Lung (tissue), 11 donors: ENCODE measurements at regions not wholly inside any gene's neighbourhood (a gene's known extent, or its start where the extent isn't known, plus 50 kb on each side); places are given as distances from the start of the nearest gene placed in this dataset.

Experiments used
- ATAC-seq: fragments of 200-7000 bp; cut with Tn5 transposase; one replicate; pipeline ENCODE4 v1.9.1; 2020; ENCODE audit warnings: moderate number of reproducible peaks; ENCODE audit not compliant: insufficient read depth, low FRiP score
- DNase-seq, 3 donors: peaks; one replicate each; pipeline ENCODE4 v3.0.0-alpha.2; 2013 to 2017
- H3K27ac ChIP-seq, 2 donors: one replicate each; pipeline ENCODE4 v1.5.1; 2013; ENCODE audit warnings: mild to moderate bottlenecking in 2 of 2, moderate library complexity in 2 of 2, control low read depth in 1 of 2, inconsistent platforms in 1 of 2, low read depth in 1 of 2, low read length in 1 of 2
- H3K27me3 ChIP-seq, 3 donors: one replicate each; pipeline ENCODE4 v1.5.1; 2013; ENCODE audit warnings: low read length in 2 of 3; ENCODE audit not compliant: control insufficient read depth in 3 of 3, insufficient read depth in 3 of 3
- H3K36me3 ChIP-seq, 4 donors: one replicate each; pipeline ENCODE4 v1.5.1; 2013; ENCODE audit warnings: low read length in 4 of 4, mild to moderate bottlenecking in 1 of 4, moderate library complexity in 1 of 4; ENCODE audit not compliant: control insufficient read depth in 4 of 4, insufficient read depth in 4 of 4
- H3K4me1 ChIP-seq, 5 donors: one replicate each; pipeline ENCODE4 v1.5.1; 2013; ENCODE audit warnings: low read length in 5 of 5, mild to moderate bottlenecking in 2 of 5, moderate library complexity in 1 of 5; ENCODE audit not compliant: control insufficient read depth in 5 of 5, insufficient read depth in 5 of 5
- H3K4me3 ChIP-seq: one replicate; pipeline ENCODE4 v1.5.1; 2013; ENCODE audit warnings: mild to moderate bottlenecking, control low read depth, moderate library complexity
- H3K9ac ChIP-seq, 2 donors: one replicate each; pipeline ENCODE4 v1.5.1; 2013; ENCODE audit warnings: low read length in 2 of 2, control low read depth in 1 of 2; ENCODE audit not compliant: insufficient read depth in 1 of 2
- H3K9me3 ChIP-seq, 4 donors: one replicate each; pipeline ENCODE4 v1.5.1; 2013; ENCODE audit warnings: low read length in 3 of 4, mild to moderate bottlenecking in 1 of 4, moderate library complexity in 1 of 4; ENCODE audit not compliant: control insufficient read depth in 4 of 4, insufficient read depth in 3 of 4
- CTCF ChIP-seq: IDR thresholded peaks from 2 replicates; pipeline ENCODE4 v1.5.1; 2012; ENCODE audit warnings: mild to moderate bottlenecking; ENCODE audit errors: control extremely low read depth, extremely low read depth
- WGBS, 2 donors: extraction: QIAGEN DNeasy Blood & Tissue Kit; methylation state at CpG; one replicate each; pipeline ENCODE4 v1.1.7; 2013; 5-methylcytosine and 5-hydroxymethylcytosine counted together
- donor health status: control.
- donor health status: control.
- donor health status: Bipolar disorder and iron deficiency.
- donor health status: healthy.
- donor health status: DM: yes; HTN: yes; CAD: no.

- WGBS, 2 donors = 78 to 85% methylated on average over 7 of the region's 7 CpGs
- no peak for TF ChIP-seq CTCF
- ATAC-seq (no peak), DNase-seq (no peak)
- no peaks in the 10 kb centered on the region for H3K36me3 ChIP-seq
- peaks cover 0 to 3% (median 0%) of the 10 kb centered on the region in 5 donors for H3K4me1 ChIP-seq
- H3K9me3 ChIP-seq = no peaks in the 10 kb centered on the region
- no peak overlapping the region for H3K27ac ChIP-seq
- H3K9ac ChIP-seq = no peak overlapping the region
- no peaks in the 10 kb centered on the region for H3K27me3 ChIP-seq
- no peak overlapping the region for H3K4me3 ChIP-seq
Measured at GRCh38 chr5:168128111-168128510, 163.3 kb upstream of the WWC1 start.

- DNase-seq (peak in 2 of 3 donors; percentile 15 to 26), ATAC-seq (no peak)
- Histone ChIP-seq H3K27me3 (no peaks in the 10 kb centered on the region), H3K4me3 (no peak overlapping the region), H3K9me3 (no peaks in the 10 kb centered on the region), H3K27ac (no peak overlapping the region), H3K4me1 (peaks cover 0 to 3% (median 0%) of the 10 kb centered on the region in 5 donors), H3K36me3 (no peaks in the 10 kb centered on the region), H3K9ac (no peak overlapping the region)
- no peak for TF ChIP-seq CTCF
- WGBS, 2 donors = 57 to 75% methylated on average over 8 of the region's 8 CpGs
Measured at GRCh38 chr5:168128557-168128956, 162.9 kb upstream of the WWC1 start.

GRCh38 chr5:168131519-168131918 lies 159.9 kb upstream of the WWC1 start:
- peaks cover 0 to 5% (median 0%) of the 10 kb centered on the region in 5 donors for H3K4me1 ChIP-seq
- 92 to 95% methylated on average over 3 of the region's 3 CpGs for WGBS, 2 donors
- H3K9me3 ChIP-seq = no peaks in the 10 kb centered on the region
- DNase-seq (no peak), ATAC-seq (no peak)
- no peaks in the 10 kb centered on the region for H3K36me3 ChIP-seq
- no peaks in the 10 kb centered on the region for H3K27me3 ChIP-seq
- TF ChIP-seq CTCF = no peak
- no peak overlapping the region for H3K27ac ChIP-seq
- no peak overlapping the region for H3K9ac ChIP-seq
- H3K4me3 ChIP-seq = no peak overlapping the region

- Histone ChIP-seq H3K27ac (no peak overlapping the region), H3K4me3 (no peak overlapping the region), H3K36me3 (no peaks in the 10 kb centered on the region), H3K9ac (no peak overlapping the region), H3K27me3 (no peaks in the 10 kb centered on the region), H3K9me3 (no peaks in the 10 kb centered on the region), H3K4me1 (peaks cover 0 to 5% (median 0%) of the 10 kb centered on the region in 5 donors)
- no peak for ATAC-seq
- 83% methylated on average over 3 of the region's 3 CpGs for WGBS, 2 donors
- no peak for TF ChIP-seq CTCF
- DNase-seq = no peak
Measured at GRCh38 chr5:168132241-168132641, 159.2 kb upstream of the WWC1 start.
